ENCODE measurements at regions not wholly inside any gene's neighbourhood (a gene's known extent, or its start where the extent isn't known, plus 50 kb on each side); places are given as distances from the start of the nearest gene placed in this dataset.

DNA sequence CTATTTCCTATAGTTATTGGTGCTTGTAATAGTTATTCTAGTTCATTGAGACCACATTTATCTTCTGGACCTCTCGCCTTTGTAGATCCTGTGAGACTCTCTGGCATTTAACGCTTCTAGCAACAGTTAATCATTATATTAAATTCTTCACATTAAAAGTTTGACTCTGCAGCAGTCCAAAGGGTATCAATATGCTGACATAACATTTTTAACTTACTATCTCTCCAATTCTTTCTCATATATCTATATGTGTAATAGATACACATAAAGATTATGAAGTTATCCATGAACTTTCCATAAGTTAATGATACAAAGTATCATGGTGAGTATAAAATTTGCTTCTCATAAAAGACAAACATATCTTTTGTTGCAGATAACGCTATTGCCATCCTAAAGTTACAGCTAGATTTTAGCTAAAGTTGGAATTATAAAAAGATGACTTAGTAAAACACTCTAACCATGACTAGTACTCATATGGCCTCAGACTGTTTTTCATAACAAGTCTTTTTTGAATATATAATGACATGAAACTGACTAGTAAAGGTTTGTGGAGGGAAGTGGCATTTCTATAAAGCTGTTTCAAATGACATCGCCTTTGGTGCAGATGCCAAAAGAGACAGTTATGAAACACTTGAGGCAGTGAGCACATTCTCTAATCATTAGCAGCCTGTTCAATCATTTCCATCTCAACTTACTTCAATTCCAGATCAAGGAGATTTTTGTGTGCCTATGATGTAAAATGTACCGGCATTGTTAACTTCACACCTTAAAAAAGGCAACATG is 379.3 kb upstream of the CBLB start:
- TF ChIP-seq, protein P1, sequence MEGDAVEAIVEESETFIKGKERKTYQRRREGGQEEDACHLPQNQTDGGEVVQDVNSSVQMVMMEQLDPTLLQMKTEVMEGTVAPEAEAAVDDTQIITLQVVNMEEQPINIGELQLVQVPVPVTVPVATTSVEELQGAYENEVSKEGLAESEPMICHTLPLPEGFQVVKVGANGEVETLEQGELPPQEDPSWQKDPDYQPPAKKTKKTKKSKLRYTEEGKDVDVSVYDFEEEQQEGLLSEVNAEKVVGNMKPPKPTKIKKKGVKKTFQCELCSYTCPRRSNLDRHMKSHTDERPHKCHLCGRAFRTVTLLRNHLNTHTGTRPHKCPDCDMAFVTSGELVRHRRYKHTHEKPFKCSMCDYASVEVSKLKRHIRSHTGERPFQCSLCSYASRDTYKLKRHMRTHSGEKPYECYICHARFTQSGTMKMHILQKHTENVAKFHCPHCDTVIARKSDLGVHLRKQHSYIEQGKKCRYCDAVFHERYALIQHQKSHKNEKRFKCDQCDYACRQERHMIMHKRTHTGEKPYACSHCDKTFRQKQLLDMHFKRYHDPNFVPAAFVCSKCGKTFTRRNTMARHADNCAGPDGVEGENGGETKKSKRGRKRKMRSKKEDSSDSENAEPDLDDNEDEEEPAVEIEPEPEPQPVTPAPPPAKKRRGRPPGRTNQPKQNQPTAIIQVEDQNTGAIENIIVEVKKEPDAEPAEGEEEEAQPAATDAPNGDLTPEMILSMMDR (IDR thresholded peaks at IDR 0.05) = no peak
- Histone ChIP-seq H3K27ac (no peak overlapping the region), H3K4me3 (no peak overlapping the region)
- DNase-seq (ENCODE audit: low spot score) = no peak

DNA sequence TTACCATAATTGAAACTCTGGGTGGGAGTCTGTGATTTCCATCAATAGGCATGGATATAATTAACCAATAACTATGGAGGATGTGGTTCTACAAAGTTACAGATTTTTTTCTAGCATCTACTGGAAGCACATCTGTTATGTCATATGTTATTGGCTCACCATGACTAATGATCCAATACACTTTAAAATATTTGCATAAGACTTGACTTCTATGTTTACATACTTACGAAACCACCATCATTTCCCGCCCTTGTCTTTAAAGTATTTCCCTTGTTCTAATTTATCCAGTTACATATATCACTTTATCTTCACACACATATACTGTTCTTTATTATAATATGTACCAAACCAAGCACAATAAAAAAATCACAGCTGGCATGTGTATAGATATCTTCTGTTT is 380.3 kb upstream of the CBLB start:
- no peak for DNase-seq (ENCODE audit: low spot score)
- TF ChIP-seq, protein P1 (IDR thresholded peaks at IDR 0.05) = no peak
- no peak overlapping the region for H3K27ac ChIP-seq

DNA sequence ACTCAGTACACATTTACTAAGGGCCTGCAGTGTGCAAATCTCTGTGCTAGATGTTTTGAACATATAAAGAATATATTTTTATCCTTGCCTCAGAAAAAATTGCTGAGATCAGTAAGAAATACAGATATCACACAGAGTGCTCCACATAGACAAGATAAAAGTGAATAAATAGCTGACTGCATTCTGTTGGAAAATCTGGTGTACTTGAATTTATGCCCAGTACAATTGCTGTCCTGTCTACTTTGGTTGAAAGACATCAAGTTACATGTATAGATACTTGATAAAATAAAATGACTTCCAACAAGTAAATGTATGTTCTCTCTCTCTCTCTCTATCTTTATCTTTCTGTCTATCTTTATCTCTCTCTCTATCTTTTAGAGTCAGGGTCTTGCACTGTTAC is 381.2 kb upstream of the CBLB start:
- TF ChIP-seq, protein P1 (IDR thresholded peaks at IDR 0.05) = no peak
- no peak overlapping the region for H3K27ac ChIP-seq
- H3K4me3 ChIP-seq = no peak overlapping the region
- no peak for DNase-seq (ENCODE audit: low spot score)

More for the DNA sequence above, 380.3 kb upstream of the CBLB start:
- H3K4me3 ChIP-seq = no peak overlapping the region

DNA sequence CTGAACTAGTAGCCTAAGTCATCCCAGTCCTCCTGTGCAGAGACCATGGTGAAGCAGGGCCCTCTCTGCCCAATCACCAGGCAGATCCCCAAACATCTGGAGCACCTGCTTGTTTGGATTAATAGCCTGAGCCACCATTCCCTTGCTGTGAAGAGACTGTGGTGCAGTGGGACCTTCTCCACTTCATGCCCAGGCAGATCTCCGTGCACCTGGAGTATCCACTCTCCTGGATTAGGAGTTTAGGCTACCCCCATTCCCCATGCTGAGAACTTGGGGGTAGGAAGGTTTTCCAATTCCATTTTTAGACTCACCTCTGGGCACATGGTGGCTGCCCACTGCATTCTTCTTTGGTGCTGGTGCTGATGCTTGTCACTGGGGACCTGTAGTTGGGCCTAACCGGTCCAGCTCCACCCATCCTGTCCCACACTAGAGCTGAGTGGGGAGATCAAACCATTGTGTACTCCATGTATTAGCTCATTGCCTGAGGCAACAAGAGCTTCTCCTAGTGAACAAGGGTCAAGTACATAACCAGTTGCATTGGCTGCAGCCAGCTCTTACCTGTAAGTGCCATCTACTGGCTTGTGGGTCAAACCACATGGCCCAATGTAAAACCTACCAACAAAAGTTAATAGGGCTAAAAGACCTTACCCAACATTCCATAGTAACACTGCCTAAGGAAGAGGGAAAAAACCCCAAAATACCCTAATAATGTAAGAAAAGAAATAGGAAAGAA is 382.5 kb upstream of the CBLB start:
- TF ChIP-seq, protein P1 (IDR thresholded peaks at IDR 0.05) = no peak
- H3K27ac ChIP-seq = no peak overlapping the region
- no peak for DNase-seq (ENCODE audit: low spot score)

DNA sequence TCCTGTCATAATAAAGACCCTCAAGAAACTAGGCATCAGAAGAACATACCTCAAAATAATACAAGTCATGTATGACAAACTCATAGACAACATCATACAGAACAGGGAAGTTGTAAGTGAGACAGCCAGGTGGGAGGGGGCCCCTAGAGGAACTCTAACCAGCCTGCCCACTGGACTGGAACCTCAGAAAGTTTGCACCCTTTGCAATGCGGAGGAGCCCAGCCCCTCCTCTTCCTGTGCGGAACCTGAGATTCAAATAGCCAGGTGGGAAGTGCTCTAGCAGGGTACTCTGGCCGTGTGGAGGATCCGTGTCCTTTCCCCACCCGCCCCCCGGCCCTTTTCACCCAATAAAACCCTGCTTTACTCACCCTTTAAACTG is 387.0 kb upstream of the CBLB start:
- no peak for DNase-seq (ENCODE audit: low spot score)
- TF ChIP-seq, protein P1 (IDR thresholded peaks at IDR 0.05) = no peak
- Histone ChIP-seq H3K27ac (no peak overlapping the region), H3K4me3 (no peak overlapping the region)

More for the DNA sequence above, 382.5 kb upstream of the CBLB start:
- H3K4me3 ChIP-seq = no peak overlapping the region

DNA sequence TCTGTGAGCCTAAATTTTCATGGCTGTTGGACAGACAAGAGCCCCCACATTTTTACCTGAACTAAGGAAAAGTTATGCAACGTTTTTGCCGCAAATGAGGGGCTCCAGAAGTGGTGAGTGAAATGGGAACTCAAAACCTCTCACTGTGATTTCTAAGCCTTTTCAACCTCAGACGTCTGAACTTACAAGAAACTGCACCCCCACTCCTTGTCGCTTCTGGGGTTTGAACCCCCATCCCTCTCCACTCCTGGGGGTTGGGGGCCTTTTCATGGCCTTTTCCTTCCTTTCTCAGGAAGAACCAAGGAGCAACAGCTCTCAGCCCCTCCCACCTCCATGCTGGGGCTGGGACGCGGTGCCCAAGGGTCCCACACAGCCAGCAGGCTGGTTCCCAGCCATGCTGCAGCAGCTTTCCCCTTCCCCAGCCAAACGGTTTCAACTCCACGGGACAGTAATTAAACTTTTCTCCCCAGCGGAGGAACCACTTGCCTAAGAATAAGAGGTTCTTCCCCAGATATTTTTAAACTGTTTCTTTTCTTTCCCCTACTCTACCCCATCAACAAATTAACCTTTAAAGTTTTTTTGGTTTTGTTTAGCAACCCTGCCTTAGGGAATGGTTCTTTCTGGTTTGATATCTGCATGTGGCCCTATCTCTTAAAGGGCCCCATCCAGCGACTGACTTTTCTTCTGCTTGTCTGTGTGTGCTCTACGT is 387.6 kb upstream of the CBLB start:
- Histone ChIP-seq H3K4me3 (no peak overlapping the region), H3K27ac (no peak overlapping the region)
- TF ChIP-seq, protein P1 (IDR thresholded peaks at IDR 0.05) = no peak
- no peak for DNase-seq (ENCODE audit: low spot score)
